ENCODE measurements at regions not wholly inside any gene's neighbourhood (a gene's known extent, or its start where the extent isn't known, plus 50 kb on each side); places are given as distances from the start of the nearest gene placed in this dataset.

- DNase-seq (ENCODE audit: low read depth): no peak
- TF ChIP-seq MYC (IDR thresholded peaks at IDR 0.05; ENCODE audit: low read depth, low read length): no peak
- TF ChIP-seq, protein P1, sequence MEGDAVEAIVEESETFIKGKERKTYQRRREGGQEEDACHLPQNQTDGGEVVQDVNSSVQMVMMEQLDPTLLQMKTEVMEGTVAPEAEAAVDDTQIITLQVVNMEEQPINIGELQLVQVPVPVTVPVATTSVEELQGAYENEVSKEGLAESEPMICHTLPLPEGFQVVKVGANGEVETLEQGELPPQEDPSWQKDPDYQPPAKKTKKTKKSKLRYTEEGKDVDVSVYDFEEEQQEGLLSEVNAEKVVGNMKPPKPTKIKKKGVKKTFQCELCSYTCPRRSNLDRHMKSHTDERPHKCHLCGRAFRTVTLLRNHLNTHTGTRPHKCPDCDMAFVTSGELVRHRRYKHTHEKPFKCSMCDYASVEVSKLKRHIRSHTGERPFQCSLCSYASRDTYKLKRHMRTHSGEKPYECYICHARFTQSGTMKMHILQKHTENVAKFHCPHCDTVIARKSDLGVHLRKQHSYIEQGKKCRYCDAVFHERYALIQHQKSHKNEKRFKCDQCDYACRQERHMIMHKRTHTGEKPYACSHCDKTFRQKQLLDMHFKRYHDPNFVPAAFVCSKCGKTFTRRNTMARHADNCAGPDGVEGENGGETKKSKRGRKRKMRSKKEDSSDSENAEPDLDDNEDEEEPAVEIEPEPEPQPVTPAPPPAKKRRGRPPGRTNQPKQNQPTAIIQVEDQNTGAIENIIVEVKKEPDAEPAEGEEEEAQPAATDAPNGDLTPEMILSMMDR (IDR thresholded peaks at IDR 0.05; ENCODE audit: low read depth, low read length): no peak
- TF ChIP-seq, protein P2, sequence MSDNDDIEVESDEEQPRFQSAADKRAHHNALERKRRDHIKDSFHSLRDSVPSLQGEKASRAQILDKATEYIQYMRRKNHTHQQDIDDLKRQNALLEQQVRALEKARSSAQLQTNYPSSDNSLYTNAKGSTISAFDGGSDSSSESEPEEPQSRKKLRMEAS (IDR thresholded peaks at IDR 0.05; ENCODE audit: low read depth, low read length): no peak
- TF ChIP-seq POLR2A (IDR thresholded peaks at IDR 0.05; ENCODE audit: extremely low read depth, insufficient read length): no peak
- H3K4me3 ChIP-seq (ENCODE audit: low read depth, low read length): no peak overlapping the region
Observed at GRCh38 chr3:13179181-13179580, 106.0 kb upstream of the IQSEC1 start.

- TF ChIP-seq, protein P2 (IDR thresholded peaks at IDR 0.05; ENCODE audit: low read depth, low read length): no peak
- TF ChIP-seq, protein P1 (IDR thresholded peaks at IDR 0.05; ENCODE audit: low read depth, low read length): no peak
- TF ChIP-seq POLR2A (IDR thresholded peaks at IDR 0.05; ENCODE audit: extremely low read depth, insufficient read length) (no peak), MYC (IDR thresholded peaks at IDR 0.05; ENCODE audit: low read depth, low read length) (no peak)
- no peak for DNase-seq (ENCODE audit: low read depth)
- H3K4me3 ChIP-seq (ENCODE audit: low read depth, low read length): no peak overlapping the region
Observed at GRCh38 chr3:13178107-13178506, 104.9 kb upstream of the IQSEC1 start.

GRCh38 chr3:13177641-13178040, 104.4 kb upstream of the IQSEC1 start:
- DNase-seq (ENCODE audit: low read depth): no peak
- TF ChIP-seq, protein P2 (IDR thresholded peaks at IDR 0.05; ENCODE audit: low read depth, low read length): no peak
- TF ChIP-seq, protein P1 (IDR thresholded peaks at IDR 0.05; ENCODE audit: low read depth, low read length): no peak
- TF ChIP-seq MYC (IDR thresholded peaks at IDR 0.05; ENCODE audit: low read depth, low read length) (no peak), POLR2A (IDR thresholded peaks at IDR 0.05; ENCODE audit: extremely low read depth, insufficient read length) (no peak)
- no peak overlapping the region for H3K4me3 ChIP-seq (ENCODE audit: low read depth, low read length)

GRCh38 chr3:13177236-13177635, 104.0 kb upstream of the IQSEC1 start:
- no peak for DNase-seq (ENCODE audit: low read depth)
- H3K4me3 ChIP-seq (ENCODE audit: low read depth, low read length): no peak overlapping the region
- TF ChIP-seq, protein P1 (IDR thresholded peaks at IDR 0.05; ENCODE audit: low read depth, low read length): no peak
- TF ChIP-seq, protein P2 (IDR thresholded peaks at IDR 0.05; ENCODE audit: low read depth, low read length): no peak
- TF ChIP-seq MYC (IDR thresholded peaks at IDR 0.05; ENCODE audit: low read depth, low read length): no peak

GRCh38 chr3:13176445-13176844, 103.2 kb upstream of the IQSEC1 start:
- TF ChIP-seq, protein P2 (IDR thresholded peaks at IDR 0.05; ENCODE audit: low read depth, low read length): no peak
- TF ChIP-seq MYC (IDR thresholded peaks at IDR 0.05; ENCODE audit: low read depth, low read length): no peak
- TF ChIP-seq, protein P1 (IDR thresholded peaks at IDR 0.05; ENCODE audit: low read depth, low read length): no peak
- no peak for TF ChIP-seq POLR2A (IDR thresholded peaks at IDR 0.05; ENCODE audit: extremely low read depth, insufficient read length)
- no peak for DNase-seq (ENCODE audit: low read depth)

DNA sequence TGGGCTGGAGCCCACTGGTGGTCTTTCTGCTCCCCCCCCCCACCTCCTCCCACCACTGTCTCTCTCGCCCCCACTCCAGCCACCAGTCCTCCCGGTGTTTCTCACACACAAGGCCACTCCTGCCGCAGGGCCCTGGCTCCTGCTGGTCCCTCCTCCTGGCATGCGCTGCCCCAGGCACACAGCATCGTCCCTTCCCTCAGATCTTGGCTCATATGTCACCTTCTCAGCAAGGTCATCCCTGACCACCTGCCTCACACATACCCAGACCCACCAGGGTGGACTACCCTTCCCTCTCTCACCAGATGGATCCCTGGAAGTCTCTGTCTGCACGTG, 101.5 kb upstream of the IQSEC1 start:
- no peak overlapping the region for H3K4me3 ChIP-seq (ENCODE audit: low read depth, low read length)
- DNase-seq (ENCODE audit: low read depth): no peak
- TF ChIP-seq, protein P2 (IDR thresholded peaks at IDR 0.05; ENCODE audit: low read depth, low read length): no peak
- TF ChIP-seq, protein P1 (IDR thresholded peaks at IDR 0.05; ENCODE audit: low read depth, low read length): no peak
- TF ChIP-seq POLR2A (IDR thresholded peaks at IDR 0.05; ENCODE audit: extremely low read depth, insufficient read length): no peak
- no peak for TF ChIP-seq MYC (IDR thresholded peaks at IDR 0.05; ENCODE audit: low read depth, low read length)

More at GRCh38 chr3:13176445-13176844, 103.2 kb upstream of the IQSEC1 start:
- no peak overlapping the region for H3K4me3 ChIP-seq (ENCODE audit: low read depth, low read length)

All from NB4 (cell line).